IMR-90 (cell line): ENCODE measurements at regions not wholly inside any gene's neighbourhood (a gene's known extent, or its start where the extent isn't known, plus 50 kb on each side); places are given as distances from the start of the nearest gene placed in this dataset.
A peak's percentile ranks its signal among the peaks of the same experiment; 100 is the strongest.
"Not testable (repeated sequence)": the region's sequence is repeated elsewhere in the genome, so short reads cannot be mapped to it uniquely, and the experiment has no call there.

ENCODE experiments used
- ATAC-seq: fragments of 200-7000 bp; cut with Tn5 transposase; 2 replicates; pipeline ENCODE4 v1.9.1; 2020; ENCODE audit warnings: low read depth, mild to moderate bottlenecking, moderate library complexity
- BruUV-seq: library from RNA; stranded (reverse); fragments of 400-500 nt; replicated peaks from 2 replicates; lab custom pipeline; 2021; lab: Mats Ljungman, UMichigan
- CTCF ChIA-PET: fragments of 300-600 bp; formaldehyde crosslinking; extraction: SDS; loops from one replicate; lab custom pipeline; 2021; ENCODE audit warnings: antibody characterized with exemption; lab: Yijun Ruan, JAX
- POLR2A ChIA-PET: fragments of 300-600 bp; sonication (Branson Sonifier 250); formaldehyde crosslinking; loops from one replicate; lab custom pipeline; 2022; ENCODE audit warnings: antibody characterized with exemption; ENCODE audit not compliant: unreplicated experiment; lab: Charles Lee
- DNase-seq: peaks from one replicate; pipeline ENCODE4 v3.0.0; 2013
- H2AFZ ChIP-seq: replicated peaks from 2 replicates; pipeline ENCODE3; 2013; ENCODE audit warnings: low read length, mild to moderate bottlenecking; ENCODE audit not compliant: poor library complexity
- H2AK5ac ChIP-seq: 2 replicates; pipeline ENCODE4 v1.6.1; 2013; ENCODE audit warnings: low read depth, low read length, inconsistent platforms
- H2AK9ac ChIP-seq: replicated peaks from 2 replicates; pipeline ENCODE3; 2013; ENCODE audit warnings: mild to moderate bottlenecking, low read depth, low read length, moderate library complexity; ENCODE audit not compliant: poor library complexity
- H2BK120ac ChIP-seq: 2 replicates; pipeline ENCODE4 v1.6.1; 2013; ENCODE audit warnings: low read depth, low read length, inconsistent platforms
- H2BK15ac ChIP-seq: 3 replicates; pipeline ENCODE4 v1.6.1; 2013; ENCODE audit warnings: low read depth, low read length, inconsistent platforms
- H2BK20ac ChIP-seq: 2 replicates; pipeline ENCODE4 v1.6.1; 2013; ENCODE audit warnings: low read depth, mild to moderate bottlenecking, inconsistent platforms, low read length, moderate library complexity
- H2BK5ac ChIP-seq: 2 replicates; pipeline ENCODE4 v1.6.1; 2013; ENCODE audit warnings: mild to moderate bottlenecking, low read depth, low read length, inconsistent platforms; ENCODE audit not compliant: poor library complexity, severe bottlenecking
- H3K14ac ChIP-seq: replicated peaks from 2 replicates; pipeline ENCODE4 v1.6.1; 2013; ENCODE audit warnings: low read depth, low read length, inconsistent platforms
- H3K18ac ChIP-seq: 2 replicates; pipeline ENCODE4 v1.6.1; 2013; ENCODE audit warnings: low read depth, low read length, control low read depth
- H3K23ac ChIP-seq: 2 replicates; pipeline ENCODE4 v1.6.1; 2013; ENCODE audit warnings: low read depth, low read length, inconsistent platforms
- H3K27ac ChIP-seq: 2 replicates; pipeline ENCODE4 v1.5.1; 2013; ENCODE audit warnings: mild to moderate bottlenecking, control low read depth, low read length; ENCODE audit not compliant: insufficient read depth
- H3K27me3 ChIP-seq: 2 replicates; pipeline ENCODE4 v1.6.1; 2013; ENCODE audit warnings: low read length; ENCODE audit not compliant: control insufficient read depth, insufficient read depth
- H3K36me3 ChIP-seq: 2 replicates; pipeline ENCODE4 v1.6.1; 2013; ENCODE audit warnings: low read length, mixed read lengths; ENCODE audit not compliant: control insufficient read depth, insufficient read depth
- H3K4ac ChIP-seq: 2 replicates; pipeline ENCODE4 v1.6.1; 2013; ENCODE audit warnings: low read depth, low read length, inconsistent platforms
- H3K4me1 ChIP-seq: 2 replicates; pipeline ENCODE4 v1.6.1; 2013; ENCODE audit warnings: low read length, mixed read lengths; ENCODE audit not compliant: control insufficient read depth, insufficient read depth
- H3K4me2 ChIP-seq: 2 replicates; pipeline ENCODE4 v1.6.1; 2013; ENCODE audit warnings: low read depth, mild to moderate bottlenecking, control low read depth, low read length, moderate library complexity
- H3K4me3 ChIP-seq: 2 replicates; pipeline ENCODE4 v1.5.1; 2013; ENCODE audit warnings: low read depth, mild to moderate bottlenecking, control low read depth, low read length, moderate library complexity; ENCODE audit not compliant: insufficient read depth
- H3K56ac ChIP-seq: 2 replicates; pipeline ENCODE4 v1.6.1; 2013; ENCODE audit warnings: low read length, inconsistent platforms; ENCODE audit not compliant: insufficient read depth; ENCODE audit errors: extremely low read depth
- H3K79me1 ChIP-seq, 2 experiments: 2 replicates each; pipeline ENCODE4 v1.6.1; 2013; ENCODE audit warnings: low read length in 2 of 2, inconsistent platforms in 1 of 2, low read depth in 1 of 2
- H3K9ac ChIP-seq: 2 replicates; pipeline ENCODE4 v1.6.1; 2013; ENCODE audit warnings: low read depth, low read length, control low read depth
- H3K9me1 ChIP-seq: 2 replicates; pipeline ENCODE4 v1.6.1; 2013; ENCODE audit warnings: low read length, inconsistent platforms; ENCODE audit not compliant: insufficient read depth
- H3K9me3 ChIP-seq: 2 replicates; pipeline ENCODE4 v1.6.1; 2013; ENCODE audit warnings: low read length; ENCODE audit not compliant: control insufficient read depth, insufficient read depth
- H4K20me1 ChIP-seq: 2 replicates; pipeline ENCODE4 v1.6.1; 2013; ENCODE audit warnings: low read length, inconsistent platforms; ENCODE audit not compliant: insufficient read depth
- H4K5ac ChIP-seq: 2 replicates; pipeline ENCODE4 v1.6.1; 2013; ENCODE audit warnings: mild to moderate bottlenecking, low read depth, low read length, control low read depth
- H4K8ac ChIP-seq, 2 experiments: 2 replicates each; pipeline ENCODE4 v1.6.1; 2013; ENCODE audit warnings: low read depth in 2 of 2, low read length in 2 of 2, control low read depth in 1 of 2, inconsistent platforms in 1 of 2
- H4K91ac ChIP-seq: 2 replicates; pipeline ENCODE4 v1.6.1; 2013; ENCODE audit warnings: low read depth, low read length, inconsistent platforms; ENCODE audit not compliant: insufficient read depth
- CTCF ChIP-seq: conservative IDR thresholded peaks from 2 replicates; pipeline ENCODE4 v1.5.1; 2012; ENCODE audit warnings: mild to moderate bottlenecking, low read depth, low read length, improper control_type of control experiment
- MAZ ChIP-seq: IDR thresholded peaks from 2 replicates; pipeline ENCODE4 v1.6.1; 2012; ENCODE audit warnings: low read depth, mild to moderate bottlenecking, low read length, improper control_type of control experiment, moderate library complexity, borderline replicate concordance
- RAD21 ChIP-seq: IDR thresholded peaks from 2 replicates; pipeline ENCODE4 v1.6.1; 2012; ENCODE audit warnings: low read length, improper control_type of control experiment
- SMC3 ChIP-seq: fragments of 150-350 bp; IDR thresholded peaks from 2 replicates; pipeline ENCODE4 v1.6.1; 2016; ENCODE audit warnings: low read depth, mild to moderate bottlenecking, antibody characterized with exemption, low read length, moderate library complexity
- WGBS, 2 experiments: methylation state at CpG; one replicate each; pipeline versions ENCODE4 v1.1.5 to v1.1.7; 2013; ENCODE audit warnings: missing lambda C conversion rate in 2 of 2; ENCODE audit not compliant: insufficient read length in 1 of 2; ENCODE audit errors: extremely low coverage in 2 of 2; 5-methylcytosine and 5-hydroxymethylcytosine counted together
- dilution Hi-C: fragments of 300-500 bp; cut with HindIII; formaldehyde crosslinking; loops from one replicate; pipeline ENCODE4 v1.14.3; 2018; ENCODE audit warnings: low sequenced_read_pairs; ENCODE audit not compliant: unreplicated experiment
- in situ Hi-C: fragments of 300-500 bp; cut with MboI; formaldehyde crosslinking; loops from 3 replicates; pipeline ENCODE4 v1.14.3; 2019; ENCODE audit warnings: low sequenced_read_pairs, inconsistent platforms, mixed read lengths
- intact Hi-C: fragments of 100-400 bp; cut with micrococcal nuclease; formaldehyde crosslinking; loops from 2 replicates; pipeline ENCODE4 v1.10.0; 2022

GRCh38 chr1:267815-268214, 183.7 kb downstream of the OR4F29 start:
- H4K20me1 ChIP-seq, H3K4me1 ChIP-seq, intact Hi-C loops, H2BK120ac ChIP-seq, dilution Hi-C loops, H2AK5ac ChIP-seq, H2BK20ac ChIP-seq, H3K4me2 ChIP-seq, H2BK5ac ChIP-seq, H3K4ac ChIP-seq, H3K9me1 ChIP-seq, H3K27me3 ChIP-seq, CTCF ChIA-PET, H3K23ac ChIP-seq, H3K27ac ChIP-seq, H3K14ac ChIP-seq, H3K9me3 ChIP-seq, H3K4me3 ChIP-seq, H3K56ac ChIP-seq, H4K5ac ChIP-seq, H3K36me3 ChIP-seq, BruUV-seq, H3K18ac ChIP-seq, H3K9ac ChIP-seq, POLR2A ChIA-PET, H2BK15ac ChIP-seq, H4K91ac ChIP-seq, H3K79me1 ChIP-seq, ATAC-seq, H2AFZ ChIP-seq, H2AK9ac ChIP-seq, in situ Hi-C loops, H4K8ac ChIP-seq: not testable (repeated sequence)
- peak; percentile 33 for DNase-seq
- TF ChIP-seq CTCF: peak; percentile 46
- 0 out of 2 replicates have a peak, but pooled peaks have one; percentile 26 for TF ChIP-seq MAZ
- peak; percentile 54 for TF ChIP-seq RAD21
- TF ChIP-seq SMC3: peak; percentile 55
- no CpG with 5 or more reads among the region's 5 CpGs for WGBS, 2 experiments
